Natural killer cell treated with Interleukin-12 subunit alpha and Interleukin-12 subunit beta and Interleukin-15 and Interleukin-18, amount 100 ng/mL, for 72 hours (primary cell): ENCODE measurements at regions not wholly inside any gene's neighbourhood (a gene's known extent, or its start where the extent isn't known, plus 50 kb on each side); places are given as distances from the start of the nearest gene placed in this dataset.

Experiments used
- ATAC-seq, 2 donors: fragments of 150-1000 bp; cut with Tn5 transposase in 1 of 2; sonication (Bioruptor Pico), chemical (Tn5 transposase) in 1 of 2; 2 replicates each; pipeline ENCODE4 v1.10.0; 2021
- DNase-seq: peaks from one replicate; pipeline ENCODE4 v3.0.0; 2022; ENCODE audit warnings: low spot score
- H3K27ac Mint-ChIP-seq, 2 donors: 1 replicate in 1 of 2; 2 replicates in 1 of 2; pipeline ENCODE4 v1.8.0; 2022; ENCODE audit warnings: mixed read lengths in 2 of 2, mild to moderate bottlenecking in 1 of 2, moderate library complexity in 1 of 2
- H3K27me3 Mint-ChIP-seq, 2 donors: 1 replicate in 1 of 2; 2 replicates in 1 of 2; pipeline ENCODE4 v1.8.0; 2022; ENCODE audit warnings: mixed read lengths in 2 of 2
- H3K36me3 Mint-ChIP-seq: one replicate; pipeline ENCODE4 v1.8.0; 2022; ENCODE audit warnings: mixed read lengths
- H3K4me1 Mint-ChIP-seq, 2 donors: 1 replicate in 1 of 2; 2 replicates in 1 of 2; pipeline ENCODE4 v1.8.0; 2022; ENCODE audit warnings: low read depth in 2 of 2, mixed read lengths in 2 of 2, mild to moderate bottlenecking in 1 of 2
- H3K4me3 Mint-ChIP-seq: one replicate; pipeline ENCODE4 v1.8.0; 2022; ENCODE audit warnings: mixed read lengths
- H3K9me3 Mint-ChIP-seq: 2 replicates; pipeline ENCODE4 v1.8.0; 2022; ENCODE audit warnings: mixed read lengths

GRCh38 chr6:134478764-134479399 is 161.0 kb upstream of the SGK1 start:
- Mint-ChIP-seq H3K27me3 (peaks cover 5 to 8% of the 10 kb centered on the region in 2 donors), H3K27ac (no peak overlapping the region), H3K4me1 (peaks cover 2 to 5% of the 10 kb centered on the region in 2 donors), H3K4me3 (no peak overlapping the region), H3K9me3 (no peaks in the 10 kb centered on the region), H3K36me3 (no peaks in the 10 kb centered on the region)
- DNase-seq (no peak), ATAC-seq (no peak)

GRCh38 chr6:134477991-134478635 is 160.2 kb upstream of the SGK1 start:
- H3K36me3 Mint-ChIP-seq: no peaks in the 10 kb centered on the region
- H3K27ac Mint-ChIP-seq: no peak overlapping the region
- H3K4me1 Mint-ChIP-seq: peaks cover 2 to 5% of the 10 kb centered on the region in 2 donors
- H3K9me3 Mint-ChIP-seq: no peaks in the 10 kb centered on the region
- DNase-seq (no peak), ATAC-seq (no peak)
- no peak overlapping the region for H3K4me3 Mint-ChIP-seq
- H3K27me3 Mint-ChIP-seq: peaks cover 5 to 8% of the 10 kb centered on the region in 2 donors

DNA sequence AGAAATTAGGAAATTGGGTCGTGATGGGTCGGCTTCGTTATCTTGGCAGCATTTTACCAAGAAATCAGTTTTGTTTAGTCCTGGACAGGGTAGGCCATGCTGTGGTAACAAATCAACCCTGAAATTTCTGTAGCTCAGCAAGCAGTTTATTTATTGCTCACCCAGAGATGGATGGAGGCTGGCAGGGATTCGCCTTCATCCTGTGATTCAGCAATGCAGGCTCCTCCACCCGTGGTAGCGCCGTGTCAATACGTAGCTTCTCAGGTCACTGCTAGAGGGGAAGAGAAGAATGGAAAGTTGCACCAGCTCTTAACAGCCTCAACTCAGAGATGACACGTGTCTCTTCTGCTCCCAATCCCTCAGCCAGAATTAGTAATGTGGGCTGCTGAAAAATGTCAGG is 157.0 kb upstream of the SGK1 start:
- H3K27ac Mint-ChIP-seq: no peak overlapping the region
- H3K36me3 Mint-ChIP-seq: no peaks in the 10 kb centered on the region
- H3K4me1 Mint-ChIP-seq: peaks cover 0 to 2% of the 10 kb centered on the region in 2 donors
- H3K27me3 Mint-ChIP-seq: peaks cover 5 to 8% of the 10 kb centered on the region in 2 donors
- DNase-seq: no peak
- ATAC-seq: no peak
- H3K4me3 Mint-ChIP-seq: no peak overlapping the region
- H3K9me3 Mint-ChIP-seq: no peaks in the 10 kb centered on the region

GRCh38 chr6:134472661-134473060 is 154.7 kb upstream of the SGK1 start:
- no peak for DNase-seq
- H3K4me3 Mint-ChIP-seq: no peak overlapping the region
- no peaks in the 10 kb centered on the region for H3K36me3 Mint-ChIP-seq
- no peak overlapping the region for H3K27ac Mint-ChIP-seq
- no peak for ATAC-seq
- no peaks in the 10 kb centered on the region for H3K27me3 Mint-ChIP-seq
- H3K9me3 Mint-ChIP-seq: no peaks in the 10 kb centered on the region
- H3K4me1 Mint-ChIP-seq: no peaks in the 10 kb centered on the region

GRCh38 chr6:134472046-134472445 is 154.1 kb upstream of the SGK1 start:
- DNase-seq: no peak
- Mint-ChIP-seq H3K4me1 (no peaks in the 10 kb centered on the region), H3K27me3 (no peaks in the 10 kb centered on the region), H3K9me3 (no peaks in the 10 kb centered on the region), H3K27ac (no peak overlapping the region), H3K36me3 (no peaks in the 10 kb centered on the region), H3K4me3 (no peak overlapping the region)
- ATAC-seq: no peak

GRCh38 chr6:134470457-134470975 is 152.6 kb upstream of the SGK1 start:
- no peak overlapping the region for H3K4me3 Mint-ChIP-seq
- ATAC-seq: no peak
- H3K4me1 Mint-ChIP-seq: no peaks in the 10 kb centered on the region
- DNase-seq: no peak
- H3K27ac Mint-ChIP-seq: no peak overlapping the region
- H3K9me3 Mint-ChIP-seq: no peaks in the 10 kb centered on the region
- no peaks in the 10 kb centered on the region for H3K36me3 Mint-ChIP-seq
- no peaks in the 10 kb centered on the region for H3K27me3 Mint-ChIP-seq

- H3K4me3 Mint-ChIP-seq: no peak overlapping the region
- H3K27ac Mint-ChIP-seq: no peak overlapping the region
- H3K27me3 Mint-ChIP-seq: no peaks in the 10 kb centered on the region
- H3K4me1 Mint-ChIP-seq: no peaks in the 10 kb centered on the region
- no peak for ATAC-seq
- H3K9me3 Mint-ChIP-seq: no peaks in the 10 kb centered on the region
- H3K36me3 Mint-ChIP-seq: no peaks in the 10 kb centered on the region
- no peak for DNase-seq
Measured at GRCh38 chr6:134469702-134470456, 152.0 kb upstream of the SGK1 start.

DNA sequence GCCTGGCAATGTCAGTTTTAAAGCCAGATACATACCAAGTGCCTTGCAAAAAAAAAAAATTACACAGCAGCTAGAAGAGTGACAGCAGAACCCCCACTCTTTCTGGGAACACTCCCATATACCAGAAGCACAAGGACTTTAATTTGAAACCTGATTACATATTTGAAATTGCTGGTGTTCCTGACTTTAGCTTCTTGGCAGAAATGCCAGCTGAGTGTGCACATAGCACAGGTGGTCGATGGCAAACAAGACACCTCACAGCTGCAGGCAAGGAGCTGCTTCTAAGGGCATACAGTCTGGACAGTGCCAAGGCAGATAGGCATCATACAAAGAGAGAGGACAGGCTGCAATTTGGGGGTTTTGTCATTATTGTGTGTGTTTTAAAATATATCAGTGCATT is 150.7 kb upstream of the SGK1 start:
- no peak overlapping the region for H3K27ac Mint-ChIP-seq

GRCh38 chr6:134467620-134468019 is 149.7 kb upstream of the SGK1 start:
- DNase-seq: no peak
- H3K4me3 Mint-ChIP-seq: no peak overlapping the region
- no peaks in the 10 kb centered on the region for H3K4me1 Mint-ChIP-seq
- H3K27me3 Mint-ChIP-seq: no peaks in the 10 kb centered on the region
- H3K27ac Mint-ChIP-seq: no peak overlapping the region
- H3K36me3 Mint-ChIP-seq: no peaks in the 10 kb centered on the region
- ATAC-seq: no peak
- H3K9me3 Mint-ChIP-seq: no peaks in the 10 kb centered on the region

More for the DNA sequence above, 150.7 kb upstream of the SGK1 start:
- ATAC-seq (no peak), DNase-seq (no peak)
- no peaks in the 10 kb centered on the region for H3K36me3 Mint-ChIP-seq
- H3K27me3 Mint-ChIP-seq: no peaks in the 10 kb centered on the region
- H3K4me3 Mint-ChIP-seq: no peak overlapping the region
- H3K4me1 Mint-ChIP-seq: no peaks in the 10 kb centered on the region
- H3K9me3 Mint-ChIP-seq: no peaks in the 10 kb centered on the region

DNA sequence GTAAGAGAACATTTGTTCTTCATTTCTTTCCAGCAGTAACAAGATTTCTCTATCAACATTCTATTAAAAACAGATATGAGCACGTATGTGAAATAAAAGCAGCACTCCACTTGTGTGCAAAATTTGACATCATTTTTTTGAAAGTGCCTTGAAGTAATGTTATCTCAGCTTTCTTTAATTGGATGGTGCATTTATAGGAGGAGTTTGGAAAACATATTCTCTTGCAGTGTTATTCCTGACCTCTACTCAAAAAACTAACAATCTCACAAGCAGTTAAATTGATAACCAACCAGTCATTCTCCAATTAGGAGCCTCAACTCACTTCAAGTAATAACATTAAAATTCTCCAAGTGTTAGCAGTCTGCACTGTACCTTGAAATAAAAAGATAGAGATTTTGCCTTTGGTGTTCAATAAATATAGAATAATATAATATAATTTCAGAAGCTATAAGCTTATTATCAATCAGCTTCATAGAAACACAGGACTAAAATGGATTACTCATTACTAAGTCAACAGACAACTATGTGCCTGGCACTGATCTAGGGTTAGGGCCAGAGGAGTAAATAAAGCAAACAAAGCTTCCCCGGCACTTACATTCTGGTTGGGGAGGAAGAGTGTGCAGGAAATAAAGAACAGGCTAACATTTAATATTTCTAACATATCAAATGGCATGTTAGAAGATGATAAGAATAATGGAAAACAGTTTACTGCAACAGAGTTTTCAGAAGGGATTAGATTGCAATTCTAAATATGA is 149.0 kb upstream of the SGK1 start:
- Mint-ChIP-seq H3K27me3 (no peaks in the 10 kb centered on the region), H3K4me1 (no peaks in the 10 kb centered on the region), H3K36me3 (no peaks in the 10 kb centered on the region), H3K27ac (no peak overlapping the region), H3K9me3 (no peaks in the 10 kb centered on the region), H3K4me3 (no peak overlapping the region)
- DNase-seq (no peak), ATAC-seq (no peak)

DNA sequence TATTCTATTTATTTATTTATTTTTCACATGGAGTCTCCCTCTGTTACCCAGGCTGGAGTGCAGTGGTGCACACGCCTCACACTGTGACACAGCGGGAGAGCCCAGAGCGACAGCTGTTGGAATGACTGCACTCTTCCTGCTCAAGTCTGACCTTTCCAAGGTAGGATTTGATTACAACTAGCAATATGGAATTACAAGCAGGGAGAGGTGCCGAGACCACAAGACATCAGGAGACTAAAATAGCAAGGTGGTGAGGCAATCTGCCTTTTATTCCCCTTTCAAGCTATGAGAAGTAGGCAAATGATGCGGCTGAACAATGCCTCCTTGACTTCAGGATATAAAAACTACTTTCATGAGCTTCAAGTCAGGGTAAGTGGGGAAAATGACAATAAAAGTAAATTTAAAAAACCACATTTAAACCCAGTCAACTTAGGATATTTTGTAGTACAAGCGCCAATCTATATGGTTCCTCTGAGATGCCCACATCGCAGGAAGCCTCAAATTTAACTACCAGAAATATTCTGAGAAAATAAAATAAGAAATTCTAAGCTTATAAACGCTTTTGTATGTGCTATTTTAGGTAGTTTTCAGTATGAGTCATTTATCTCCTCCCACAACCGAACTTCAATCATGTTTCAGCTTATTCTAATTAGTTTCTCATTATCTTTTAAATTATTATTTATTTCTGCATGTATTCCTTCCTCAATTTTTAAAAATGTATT is 146.9 kb upstream of the SGK1 start:
- Mint-ChIP-seq H3K36me3 (no peaks in the 10 kb centered on the region), H3K9me3 (no peaks in the 10 kb centered on the region), H3K4me1 (no peaks in the 10 kb centered on the region), H3K27me3 (peaks cover under 1 to 5% of the 10 kb centered on the region in 2 donors), H3K4me3 (no peak overlapping the region), H3K27ac (no peak overlapping the region)
- no peak for DNase-seq
- no peak for ATAC-seq

DNA sequence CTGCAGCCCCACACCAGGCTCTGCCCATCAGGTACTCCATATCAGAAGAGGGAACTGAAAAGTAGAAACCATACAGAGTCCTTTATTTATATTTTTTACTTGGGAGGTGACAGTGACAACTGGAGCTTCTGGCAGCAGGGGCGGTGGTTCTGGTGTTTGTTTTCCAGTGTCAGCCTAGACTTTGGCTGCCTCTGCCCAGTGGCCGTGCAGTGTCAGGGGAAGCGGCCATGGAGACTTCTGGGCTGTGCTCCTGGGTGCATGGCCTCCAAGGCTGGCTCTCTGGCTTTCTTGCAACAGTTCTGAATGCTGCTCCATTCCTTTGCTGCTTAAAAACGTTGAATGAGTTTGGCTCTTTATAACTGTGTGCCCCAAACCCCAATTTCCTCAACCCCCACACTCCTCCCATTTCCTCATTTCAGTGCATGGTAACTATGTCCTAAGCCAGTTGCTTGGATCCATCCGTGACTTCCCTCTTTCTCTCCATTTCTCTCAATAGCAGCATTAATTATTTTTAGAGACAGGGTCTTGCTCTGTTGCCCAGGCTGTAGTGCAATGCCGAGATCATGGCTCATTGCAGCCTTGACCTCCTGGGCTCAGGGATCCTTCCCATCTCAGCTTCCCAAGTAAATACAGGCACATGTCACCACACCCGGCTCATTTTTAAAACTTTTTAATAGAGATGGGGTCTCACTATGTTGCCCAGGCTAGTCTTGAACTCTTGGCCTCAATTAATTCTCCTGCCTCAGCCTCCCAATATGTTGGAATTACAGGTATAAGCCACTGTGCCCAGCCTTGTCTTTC is 141.1 kb upstream of the SGK1 start:
- ATAC-seq: peak in 1 of 2 donors; percentile 28
- H3K4me3 Mint-ChIP-seq: no peak overlapping the region

More for the DNA sequence above, 141.1 kb upstream of the SGK1 start:
- Mint-ChIP-seq H3K27me3 (peaks cover 4 to 6% of the 10 kb centered on the region in 2 donors), H3K4me1 (no peaks in the 10 kb centered on the region), H3K9me3 (no peaks in the 10 kb centered on the region), H3K27ac (no peak overlapping the region), H3K36me3 (no peaks in the 10 kb centered on the region)
- DNase-seq: no peak
